GM04504 (cell line): ENCODE measurements at regions not wholly inside any gene's neighbourhood (a gene's known extent, or its start where the extent isn't known, plus 50 kb on each side); places are given as distances from the start of the nearest gene placed in this dataset.
"Not testable (repeated sequence)": the region's sequence is repeated elsewhere in the genome, so short reads cannot be mapped to it uniquely, and the experiment has no call there.

Experiments used
- DNase-seq: peaks from one replicate; pipeline ENCODE4 v3.0.0-alpha.2; 2012; ENCODE audit warnings: low read depth

GRCh38 chr3:87489892-87490291, 213.5 kb upstream of the POU1F1 start:
- DNase-seq = no peak

DNA sequence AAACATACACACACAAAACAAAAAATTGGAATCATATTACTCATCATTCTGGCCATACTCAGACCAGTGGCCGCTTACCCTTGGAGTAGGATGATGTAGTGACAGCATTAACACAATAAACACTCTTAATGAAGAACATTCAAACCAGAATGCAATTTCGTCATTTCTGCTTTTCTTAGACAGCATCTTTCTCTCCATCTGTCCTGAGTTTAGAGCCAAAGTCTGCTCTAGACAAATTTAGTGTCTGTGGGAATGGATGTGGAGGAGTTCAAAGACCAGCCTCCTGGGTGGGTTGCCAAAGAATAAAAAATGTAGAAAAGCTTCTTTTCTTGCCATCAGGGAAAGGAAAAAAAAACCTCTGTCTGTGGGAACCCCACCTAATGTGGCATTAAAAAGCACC, 212.4 kb upstream of the POU1F1 start:
- DNase-seq = peak; percentile 7

GRCh38 chr3:87486635-87487034, 210.3 kb upstream of the POU1F1 start:
- not testable (repeated sequence) for DNase-seq

GRCh38 chr3:87486115-87486514, 209.7 kb upstream of the POU1F1 start:
- DNase-seq = no peak

DNA sequence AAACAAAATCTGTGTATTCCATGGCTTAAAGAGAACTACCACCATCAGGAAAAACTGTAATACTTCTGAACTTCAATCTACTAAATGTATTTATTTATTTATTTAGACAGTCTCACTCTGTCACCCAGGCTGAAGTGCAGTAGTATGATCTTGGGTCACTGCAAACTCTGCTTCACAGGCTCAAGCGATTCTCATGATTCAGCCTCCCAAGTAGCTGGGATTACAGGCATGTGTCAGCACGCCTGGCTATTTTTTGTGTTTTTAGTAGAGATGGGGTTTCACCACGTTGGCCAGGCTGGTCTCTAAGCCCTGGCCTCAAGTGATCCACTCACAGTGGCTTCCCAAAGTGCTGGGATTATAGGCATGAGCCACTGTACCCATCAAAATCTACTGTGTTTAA, 202.3 kb upstream of the POU1F1 start:
- no peak for DNase-seq

GRCh38 chr3:87473944-87474343, 197.6 kb upstream of the POU1F1 start:
- DNase-seq = no peak

DNA sequence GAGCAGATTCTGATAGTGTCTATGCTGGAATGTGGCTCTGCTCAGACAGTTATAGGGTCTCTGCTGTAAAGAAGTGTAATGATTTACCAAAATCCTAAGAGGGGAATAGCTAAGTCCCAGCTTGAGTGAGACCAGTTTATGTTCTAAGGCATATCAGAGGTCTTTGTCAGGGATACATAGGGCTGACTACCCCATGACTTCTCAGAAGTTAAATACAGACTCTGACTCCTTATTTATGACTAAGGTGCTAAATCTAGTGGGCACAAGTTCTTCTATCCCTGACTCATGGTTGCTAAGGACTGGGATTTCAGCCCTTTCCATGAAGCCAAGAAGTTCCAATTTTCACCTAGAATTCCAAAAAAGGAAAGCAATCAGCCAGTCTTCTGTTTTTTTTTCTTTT, 192.6 kb upstream of the POU1F1 start:
- DNase-seq = no peak

GRCh38 chr3:87468235-87468634, 191.9 kb upstream of the POU1F1 start:
- no peak for DNase-seq

DNA sequence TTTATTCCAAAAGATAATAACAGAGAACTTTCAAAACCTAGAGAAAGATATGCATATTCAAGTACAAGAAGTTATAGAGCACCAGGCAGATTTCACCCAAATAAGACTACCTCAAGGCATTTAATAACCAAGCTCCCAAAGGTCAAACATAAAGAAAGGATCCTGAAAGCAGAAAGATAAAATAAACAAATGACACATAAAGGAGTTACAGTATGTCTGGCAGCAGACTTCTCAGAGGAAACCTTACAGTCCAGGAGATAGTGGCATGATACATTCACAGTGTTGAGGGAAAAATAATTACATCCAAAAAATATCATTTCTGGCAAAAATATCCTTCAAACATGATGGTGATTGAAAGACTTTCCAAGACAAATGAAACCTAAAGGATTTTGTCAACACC, 185.8 kb upstream of the POU1F1 start:
- no peak for DNase-seq

DNA sequence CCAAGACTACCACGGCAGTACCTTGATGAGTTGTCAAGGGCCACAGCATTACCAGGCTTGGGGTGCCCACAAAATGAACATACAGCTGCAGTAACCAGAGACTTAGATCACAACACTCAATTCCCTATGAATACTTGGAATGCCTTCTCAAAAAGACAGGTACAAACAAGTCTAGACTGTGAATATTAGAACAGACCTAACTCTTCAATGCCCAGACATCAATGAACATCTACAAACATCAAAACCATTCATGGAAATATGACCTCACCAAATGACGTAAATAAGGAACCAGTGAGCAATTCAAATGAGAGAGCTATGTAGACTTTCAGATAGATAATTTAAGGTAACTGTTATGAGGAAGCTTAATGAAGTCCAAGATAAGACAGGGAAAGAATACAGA, 185.1 kb upstream of the POU1F1 start:
- DNase-seq = no peak

GRCh38 chr3:87461036-87461435, 184.7 kb upstream of the POU1F1 start:
- no peak for DNase-seq

- DNase-seq = no peak
These were observed 172.2 kb upstream of the POU1F1 start for GRCh38 chr3:87448558-87448957.

DNA sequence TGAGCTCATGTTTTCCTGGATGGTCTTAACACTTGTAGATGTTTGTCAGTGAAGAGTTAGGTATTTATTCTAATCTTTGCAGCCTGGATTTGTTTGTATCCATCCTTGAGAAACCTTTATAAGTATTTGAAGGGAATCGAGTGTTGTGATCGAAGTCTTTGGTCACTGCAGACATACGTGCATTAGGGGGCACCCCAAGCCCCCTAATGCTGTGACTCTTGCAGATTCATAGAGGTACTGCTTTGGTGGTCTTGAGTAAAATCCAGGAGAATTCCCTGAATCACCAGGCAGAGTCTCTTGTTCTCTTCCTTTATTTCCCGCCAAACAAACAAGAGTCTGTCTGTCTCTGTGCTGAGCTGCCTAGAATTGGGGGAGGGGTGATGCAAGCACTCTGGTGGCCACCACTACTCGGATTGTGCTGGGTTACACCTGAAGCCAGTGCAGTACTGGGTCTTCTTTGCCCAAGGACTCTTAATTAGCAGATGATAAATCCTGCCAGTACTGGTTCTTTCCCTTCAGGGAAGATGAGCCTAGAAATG, 170.5 kb upstream of the POU1F1 start:
- no peak for DNase-seq

DNA sequence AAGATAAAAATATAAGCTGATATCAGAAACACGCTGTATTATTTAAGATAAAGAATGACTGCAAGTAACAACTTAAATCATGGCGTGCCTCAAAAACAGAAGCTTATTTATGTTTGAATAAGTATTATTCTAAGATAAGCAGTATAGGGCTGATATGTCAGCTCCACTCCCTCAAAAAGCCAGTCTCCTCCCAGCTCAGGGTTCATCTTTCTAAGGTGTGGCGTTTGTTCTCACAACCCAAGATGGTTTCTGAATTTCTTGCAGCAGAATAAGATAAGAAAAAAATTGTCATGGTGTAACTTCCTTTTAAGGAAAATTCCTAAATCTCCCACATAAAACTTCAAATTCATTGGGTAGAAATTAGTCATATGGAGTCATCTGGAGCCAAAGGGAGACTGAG, 166.1 kb upstream of the POU1F1 start:
- DNase-seq = no peak

GRCh38 chr3:87437765-87438164, 161.4 kb upstream of the POU1F1 start:
- no peak for DNase-seq

- peak; percentile 27 for DNase-seq
These were observed 160.6 kb upstream of the POU1F1 start for GRCh38 chr3:87436781-87437543.

DNA sequence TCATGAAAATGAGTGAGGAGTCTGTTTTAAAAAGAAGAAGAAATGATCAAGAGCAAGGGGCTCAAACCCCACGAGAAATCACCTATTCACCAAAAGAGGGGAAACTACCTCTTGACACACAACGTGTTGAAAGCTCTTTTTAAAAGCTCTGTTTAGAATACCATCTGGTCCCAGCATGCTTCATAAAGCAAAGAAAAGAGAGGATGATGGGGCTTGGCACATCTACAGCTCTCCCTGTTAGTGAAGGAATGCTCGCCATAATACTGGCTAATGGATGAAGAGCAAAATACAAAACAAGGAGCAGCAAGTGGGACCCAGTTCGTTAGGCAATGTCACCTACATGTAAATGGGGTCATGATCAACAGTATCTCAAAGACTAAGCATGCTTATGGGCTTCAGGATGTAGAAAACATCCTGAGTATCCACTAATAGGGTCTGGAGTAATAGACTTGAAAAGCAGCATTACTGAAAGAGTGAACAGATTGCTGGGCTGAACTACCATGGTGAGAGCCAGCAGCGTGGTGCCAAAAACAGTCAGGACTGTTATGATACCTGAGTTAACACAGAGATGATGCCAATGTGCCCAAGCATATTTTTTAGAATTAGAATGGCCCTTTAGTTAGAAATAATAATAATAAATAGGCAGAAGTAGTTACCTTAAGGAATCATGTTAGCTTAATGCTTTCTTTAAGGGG, 159.7 kb upstream of the POU1F1 start:
- peak; percentile 20 for DNase-seq

GRCh38 chr3:87433445-87433844, 157.1 kb upstream of the POU1F1 start:
- not testable (repeated sequence) for DNase-seq

GRCh38 chr3:87426918-87427317, 150.5 kb upstream of the POU1F1 start:
- DNase-seq = no peak

DNA sequence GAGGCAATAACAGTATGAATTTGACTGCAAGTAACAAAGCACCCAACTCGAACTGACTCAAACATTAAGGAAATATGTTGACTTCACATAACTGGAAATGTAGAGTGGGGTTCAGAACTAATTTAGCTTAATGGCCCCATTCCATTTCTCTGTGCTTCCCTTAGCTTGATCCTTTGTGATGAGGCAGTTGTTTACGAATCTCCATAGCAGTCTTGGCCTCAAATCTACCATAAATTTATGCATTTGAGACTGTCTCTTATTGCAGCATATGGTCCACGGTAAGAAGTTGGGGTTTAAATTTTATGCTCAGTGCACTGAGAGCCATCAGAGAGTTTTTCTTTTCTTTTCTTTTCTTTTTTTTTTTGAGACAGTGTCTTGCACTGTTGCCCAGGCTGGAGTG, 148.7 kb upstream of the POU1F1 start:
- DNase-seq = no peak

- no peak for DNase-seq
These were observed 147.0 kb upstream of the POU1F1 start for GRCh38 chr3:87423336-87423735.

DNA sequence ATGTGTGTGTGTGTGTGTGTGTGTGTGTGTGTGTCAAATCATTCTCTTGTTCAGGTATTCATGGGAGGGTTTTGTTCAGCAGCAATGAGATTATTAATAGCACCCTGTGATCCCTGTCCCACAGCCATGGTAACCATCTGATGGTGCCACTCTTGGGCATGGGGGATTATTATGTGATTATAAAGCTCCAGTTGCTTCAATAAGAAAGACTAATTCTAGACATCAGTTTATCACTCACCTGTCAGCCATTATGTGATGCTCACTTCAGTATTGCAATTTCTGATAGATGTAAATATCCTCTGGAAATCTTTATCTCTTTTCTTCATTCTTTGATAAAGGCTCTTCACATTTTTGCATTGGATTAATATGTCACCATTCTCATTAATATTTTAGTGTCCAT, 145.9 kb upstream of the POU1F1 start:
- DNase-seq = no peak

GRCh38 chr3:87420171-87420570, 143.8 kb upstream of the POU1F1 start:
- no peak for DNase-seq

DNA sequence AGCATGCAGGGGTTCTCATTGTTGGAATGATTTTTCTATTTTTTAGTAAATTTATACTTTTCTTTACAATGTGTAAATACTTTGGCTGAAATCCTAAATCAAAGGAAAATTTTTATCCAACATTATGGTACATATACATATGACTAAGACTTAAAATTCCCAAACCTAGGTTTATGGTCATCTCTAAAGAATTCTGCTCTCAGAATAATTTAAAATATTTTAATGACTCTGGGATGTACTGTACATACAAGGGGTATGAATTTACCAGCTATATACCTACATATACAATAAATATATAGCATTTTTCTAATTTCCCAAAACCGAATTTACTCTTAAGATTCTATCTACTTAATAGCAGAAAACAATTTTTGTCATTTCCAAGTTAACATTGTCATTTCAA, 137.9 kb upstream of the POU1F1 start:
- DNase-seq = no peak
